Keratinocyte (primary cell): ENCODE measurements at regions not wholly inside any gene's neighbourhood (a gene's known extent, or its start where the extent isn't known, plus 50 kb on each side); places are given as distances from the start of the nearest gene placed in this dataset.

Experiments used
- EZH2 ChIP-seq: IDR thresholded peaks from one replicate; pipeline ENCODE4 v1.6.1; 2012; ENCODE audit warnings: inconsistent platforms, mild to moderate bottlenecking, low read length, moderate library complexity
- TF ChIP-seq, protein P1 (sequence below), 3 experiments: IDR thresholded peaks in 1 of 3; conservative IDR thresholded peaks in 1 of 3; optimal IDR thresholded peaks in 1 of 3; 2 replicates in 2 of 3; 3 replicates in 1 of 3; pipeline versions ENCODE3 to v1.5.1; 2011; ENCODE audit warnings: low read length in 3 of 3, mild to moderate bottlenecking in 3 of 3, moderate library complexity in 2 of 3, control low read depth in 1 of 3, inconsistent platforms in 1 of 3; ENCODE audit not compliant: insufficient read depth in 2 of 3; ENCODE audit errors: extremely low read depth in 1 of 3

DNA sequence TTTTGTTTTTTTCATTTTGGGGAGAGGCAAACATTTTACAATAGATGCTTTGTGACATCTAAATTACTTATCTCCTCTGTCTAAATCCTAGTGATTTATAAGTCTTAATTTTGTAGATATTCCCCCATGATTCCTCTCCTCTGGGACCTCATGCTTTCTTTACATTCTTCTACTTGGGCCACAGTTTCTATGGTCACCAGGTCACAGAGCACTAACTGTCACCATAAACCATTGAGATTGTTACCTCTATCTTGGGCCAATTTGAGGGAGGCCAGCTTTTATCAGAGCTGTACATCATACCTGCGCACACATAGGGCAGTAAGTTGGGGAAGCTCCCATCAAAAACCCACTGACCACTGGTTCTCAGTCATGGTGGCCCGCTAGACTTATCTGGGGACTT is 582.1 kb upstream of the SALL1 start:
- TF ChIP-seq, protein P1, sequence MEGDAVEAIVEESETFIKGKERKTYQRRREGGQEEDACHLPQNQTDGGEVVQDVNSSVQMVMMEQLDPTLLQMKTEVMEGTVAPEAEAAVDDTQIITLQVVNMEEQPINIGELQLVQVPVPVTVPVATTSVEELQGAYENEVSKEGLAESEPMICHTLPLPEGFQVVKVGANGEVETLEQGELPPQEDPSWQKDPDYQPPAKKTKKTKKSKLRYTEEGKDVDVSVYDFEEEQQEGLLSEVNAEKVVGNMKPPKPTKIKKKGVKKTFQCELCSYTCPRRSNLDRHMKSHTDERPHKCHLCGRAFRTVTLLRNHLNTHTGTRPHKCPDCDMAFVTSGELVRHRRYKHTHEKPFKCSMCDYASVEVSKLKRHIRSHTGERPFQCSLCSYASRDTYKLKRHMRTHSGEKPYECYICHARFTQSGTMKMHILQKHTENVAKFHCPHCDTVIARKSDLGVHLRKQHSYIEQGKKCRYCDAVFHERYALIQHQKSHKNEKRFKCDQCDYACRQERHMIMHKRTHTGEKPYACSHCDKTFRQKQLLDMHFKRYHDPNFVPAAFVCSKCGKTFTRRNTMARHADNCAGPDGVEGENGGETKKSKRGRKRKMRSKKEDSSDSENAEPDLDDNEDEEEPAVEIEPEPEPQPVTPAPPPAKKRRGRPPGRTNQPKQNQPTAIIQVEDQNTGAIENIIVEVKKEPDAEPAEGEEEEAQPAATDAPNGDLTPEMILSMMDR (optimal IDR thresholded peaks at IDR 0.05 in 1 of 3, IDR thresholded peaks at IDR 0.05 in 1 of 3, conservative IDR thresholded peaks at IDR 0.05 in 1 of 3; ENCODE audit: extremely low read depth in 1 of 3, insufficient read depth in 2 of 3, low read length in 3 of 3) = no peak
- TF ChIP-seq EZH2 = no peak
